Uterus (tissue), 3 donors: ENCODE measurements at regions not wholly inside any gene's neighbourhood (a gene's known extent, or its start where the extent isn't known, plus 50 kb on each side); places are given as distances from the start of the nearest gene placed in this dataset.
"Not testable (repeated sequence)": the region's sequence is repeated elsewhere in the genome, so short reads cannot be mapped to it uniquely, and the experiment has no call there.

Experiments
- DNase-seq, 2 donors: peaks; one replicate each; pipeline ENCODE4 v3.0.0-alpha.2; 2019 to 2020
- H3K27ac ChIP-seq, 2 donors: fragments of 200-600 bp; sonication (generic); 1 replicate in 1 of 2; 2 replicates in 1 of 2; pipeline ENCODE4 v1.5.1; 2016 to 2018
- H3K27me3 ChIP-seq, 2 donors: fragments of 200-600 bp; sonication (generic); one replicate each; pipeline ENCODE4 v1.5.1; 2018 to 2019; ENCODE audit warnings: control low read depth in 1 of 2
- H3K36me3 ChIP-seq, 2 donors: fragments of 200-600 bp; sonication (generic); one replicate each; pipeline ENCODE4 v1.5.1; 2019; ENCODE audit warnings: control low read depth in 1 of 2
- H3K4me1 ChIP-seq, 2 donors: fragments of 200-600 bp; sonication (generic); one replicate each; pipeline ENCODE4 v1.5.1; 2018 to 2019; ENCODE audit warnings: control low read depth in 1 of 2
- H3K4me3 ChIP-seq, 2 donors: fragments of 200-600 bp; sonication (generic); 1 replicate in 1 of 2; 2 replicates in 1 of 2; pipeline ENCODE4 v1.5.1; 2018 to 2019; ENCODE audit warnings: mild to moderate bottlenecking in 1 of 2
- H3K9me3 ChIP-seq, 2 donors: fragments of 200-600 bp; sonication (generic); one replicate each; pipeline ENCODE4 v1.5.1; 2019; ENCODE audit warnings: control low read depth in 1 of 2
- CTCF ChIP-seq, 4 experiments: fragments of 200-600 bp in 2 of 4; fragments of 450-650 bp in 2 of 4; sonication (generic) in 2 of 4; IDR thresholded peaks; one replicate each; pipeline ENCODE4 v1.5.1; 2016 to 2019; ENCODE audit warnings: antibody characterized with exemption in 4 of 4, mild to moderate bottlenecking in 2 of 4, moderate library complexity in 1 of 4
- POLR2A ChIP-seq, 2 donors: fragments of 450-650 bp; IDR thresholded peaks; one replicate each; pipeline ENCODE4 v1.6.1; 2016; ENCODE audit warnings: antibody characterized with exemption in 2 of 2, mild to moderate bottlenecking in 1 of 2, moderate library complexity in 1 of 2
- intact Hi-C: fragments of 100-400 bp; cut with DNase I; formaldehyde crosslinking; loops from one replicate; pipeline ENCODE4 v1.15.1; 2023; ENCODE audit warnings: low total_unique reads
- donor health status: DM: yes; HTN: yes; CAD: no.

GRCh38 chr2:67898595-67898994 lies 164.2 kb downstream of the C1D start:
- no peak overlapping the region for H3K27ac ChIP-seq
- H3K4me1 ChIP-seq = no peaks in the 10 kb centered on the region
- no peaks in the 10 kb centered on the region for H3K27me3 ChIP-seq
- intact Hi-C loops = no loop called here
- no peak for DNase-seq
- no peaks in the 10 kb centered on the region for H3K36me3 ChIP-seq
- no peak overlapping the region for H3K4me3 ChIP-seq
- no peak for TF ChIP-seq POLR2A (IDR thresholded peaks at IDR 0.05)
- no peak for TF ChIP-seq CTCF (IDR thresholded peaks at IDR 0.05)
- H3K9me3 ChIP-seq = no peaks in the 10 kb centered on the region

GRCh38 chr2:67899187-67899586 lies 163.6 kb downstream of the C1D start:
- no peak for DNase-seq
- no peaks in the 10 kb centered on the region for H3K27me3 ChIP-seq
- no peak for TF ChIP-seq CTCF (IDR thresholded peaks at IDR 0.05)
- no peak for TF ChIP-seq POLR2A (IDR thresholded peaks at IDR 0.05)
- H3K27ac ChIP-seq = no peak overlapping the region
- no peaks in the 10 kb centered on the region for H3K4me1 ChIP-seq
- H3K36me3 ChIP-seq = no peaks in the 10 kb centered on the region
- H3K4me3 ChIP-seq = no peak overlapping the region
- H3K9me3 ChIP-seq = no peaks in the 10 kb centered on the region
- intact Hi-C loops = no loop called here

- intact Hi-C loops = no loop called here
- H3K27ac ChIP-seq = no peak overlapping the region
- H3K36me3 ChIP-seq = no peaks in the 10 kb centered on the region
- TF ChIP-seq CTCF (IDR thresholded peaks at IDR 0.05) = no peak
- no peak for TF ChIP-seq POLR2A (IDR thresholded peaks at IDR 0.05)
- H3K4me3 ChIP-seq = no peak overlapping the region
- no peaks in the 10 kb centered on the region for H3K4me1 ChIP-seq
- no peak for DNase-seq
- no peaks in the 10 kb centered on the region for H3K9me3 ChIP-seq
- no peaks in the 10 kb centered on the region for H3K27me3 ChIP-seq
Observed at GRCh38 chr2:67900826-67901225, 162.0 kb downstream of the C1D start.

GRCh38 chr2:67904566-67904965 lies 158.2 kb downstream of the C1D start:
- no peak for TF ChIP-seq POLR2A (IDR thresholded peaks at IDR 0.05)
- no peak for TF ChIP-seq CTCF (IDR thresholded peaks at IDR 0.05)
- no peak for DNase-seq
- Histone ChIP-seq H3K4me1 (no peaks in the 10 kb centered on the region), H3K27ac (no peak overlapping the region), H3K4me3 (no peak overlapping the region), H3K9me3 (no peaks in the 10 kb centered on the region), H3K27me3 (no peaks in the 10 kb centered on the region), H3K36me3 (no peaks in the 10 kb centered on the region)
- intact Hi-C loops = no loop called here

- no peak for DNase-seq
- no peaks in the 10 kb centered on the region for H3K27me3 ChIP-seq
- no peaks in the 10 kb centered on the region for H3K4me1 ChIP-seq
- TF ChIP-seq CTCF (IDR thresholded peaks at IDR 0.05) (no peak), POLR2A (IDR thresholded peaks at IDR 0.05) (no peak)
- H3K9me3 ChIP-seq = no peaks in the 10 kb centered on the region
- no peaks in the 10 kb centered on the region for H3K36me3 ChIP-seq
- no peak overlapping the region for H3K27ac ChIP-seq
- intact Hi-C loops = no loop called here
- no peak overlapping the region for H3K4me3 ChIP-seq
Observed at GRCh38 chr2:67904966-67905365, 157.8 kb downstream of the C1D start.

- H3K4me1 ChIP-seq, intact Hi-C loops, H3K36me3 ChIP-seq, H3K9me3 ChIP-seq, DNase-seq, H3K4me3 ChIP-seq, H3K27me3 ChIP-seq, H3K27ac ChIP-seq: not testable (repeated sequence)
Observed at GRCh38 chr2:67906547-67906946, 156.3 kb downstream of the C1D start.
